Muscle layer of colon (tissue), 2 donors: ENCODE measurements at regions not wholly inside any gene's neighbourhood (a gene's known extent, or its start where the extent isn't known, plus 50 kb on each side); places are given as distances from the start of the nearest gene placed in this dataset.
"Not testable (repeated sequence)": the region's sequence is repeated elsewhere in the genome, so short reads cannot be mapped to it uniquely, and the experiment has no call there.

Source experiments
- H3K27ac ChIP-seq: one replicate; pipeline ENCODE4 v1.7.0; 2013; ENCODE audit warnings: low read depth, mild to moderate bottlenecking, low read length, moderate library complexity
- H3K27me3 ChIP-seq, 2 donors: one replicate each; pipeline ENCODE4 v1.7.0; 2013; ENCODE audit warnings: low read length in 2 of 2, mild to moderate bottlenecking in 2 of 2; ENCODE audit not compliant: insufficient read depth in 2 of 2, control insufficient read depth in 1 of 2
- H3K36me3 ChIP-seq: one replicate; pipeline ENCODE4 v1.7.0; 2013; ENCODE audit warnings: mild to moderate bottlenecking, low read length; ENCODE audit not compliant: insufficient read depth
- H3K4me1 ChIP-seq: one replicate; pipeline ENCODE4 v1.7.0; 2013; ENCODE audit warnings: mild to moderate bottlenecking, low read length; ENCODE audit not compliant: insufficient read depth
- H3K4me3 ChIP-seq, 2 donors: one replicate each; pipeline ENCODE4 v1.7.0; 2013; ENCODE audit warnings: low read length in 2 of 2, low read depth in 1 of 2, mild to moderate bottlenecking in 1 of 2, moderate library complexity in 1 of 2
- H3K9ac ChIP-seq: one replicate; pipeline ENCODE4 v1.7.0; 2013; ENCODE audit warnings: low read length
- H3K9me3 ChIP-seq: one replicate; pipeline ENCODE4 v1.7.0; 2013; ENCODE audit warnings: mild to moderate bottlenecking, low read length
- donor health status: abdominal sarcoma.
- donor health status: Adenocarcinoma of cecum.

DNA sequence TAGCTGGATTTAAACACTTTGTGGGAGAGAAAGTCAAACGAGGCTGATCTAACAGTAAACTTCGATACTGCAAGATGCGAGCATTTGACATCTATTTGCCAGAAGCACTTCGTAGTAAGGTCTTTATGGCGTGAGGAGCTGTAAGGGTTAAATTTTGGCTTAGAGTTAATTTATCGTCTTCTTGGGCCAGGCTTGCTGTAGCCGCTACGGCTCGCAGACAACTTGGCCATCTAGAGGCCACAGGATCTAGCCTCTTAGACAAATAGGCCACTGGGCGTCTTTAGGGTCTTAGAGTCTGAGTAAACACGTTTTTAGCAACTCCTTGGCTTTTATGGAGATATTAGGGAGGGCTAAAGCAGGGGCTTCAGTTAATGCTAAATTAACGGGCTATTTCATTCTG, 165.6 kb upstream of the CCZ1B start:
- H3K9ac ChIP-seq, H3K4me3 ChIP-seq, H3K27ac ChIP-seq, H3K27me3 ChIP-seq, H3K9me3 ChIP-seq, H3K4me1 ChIP-seq, H3K36me3 ChIP-seq: not testable (repeated sequence)

DNA sequence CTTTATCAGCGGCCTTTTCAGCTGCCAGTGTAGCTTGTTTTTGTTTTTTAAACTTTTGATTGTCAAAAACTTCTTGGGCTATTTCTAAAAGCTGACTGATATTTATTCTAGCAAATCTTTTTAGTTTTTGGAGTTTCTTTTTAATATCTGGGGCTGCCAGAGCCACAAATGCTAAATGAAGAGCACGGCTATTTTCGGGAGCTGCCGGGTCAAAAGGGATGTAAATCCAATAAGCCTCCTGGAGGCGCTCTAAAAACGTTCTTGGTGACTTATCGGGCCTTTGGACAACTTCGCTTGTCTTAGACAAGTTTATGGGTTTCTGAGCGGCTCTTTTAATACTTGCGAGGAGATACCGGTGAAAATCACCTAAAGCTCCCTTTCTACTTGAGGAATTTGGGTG, 166.1 kb upstream of the CCZ1B start:
- not testable (repeated sequence) for H3K27ac ChIP-seq, H3K9me3 ChIP-seq, H3K27me3 ChIP-seq, H3K4me1 ChIP-seq, H3K9ac ChIP-seq, H3K4me3 ChIP-seq, H3K36me3 ChIP-seq

DNA sequence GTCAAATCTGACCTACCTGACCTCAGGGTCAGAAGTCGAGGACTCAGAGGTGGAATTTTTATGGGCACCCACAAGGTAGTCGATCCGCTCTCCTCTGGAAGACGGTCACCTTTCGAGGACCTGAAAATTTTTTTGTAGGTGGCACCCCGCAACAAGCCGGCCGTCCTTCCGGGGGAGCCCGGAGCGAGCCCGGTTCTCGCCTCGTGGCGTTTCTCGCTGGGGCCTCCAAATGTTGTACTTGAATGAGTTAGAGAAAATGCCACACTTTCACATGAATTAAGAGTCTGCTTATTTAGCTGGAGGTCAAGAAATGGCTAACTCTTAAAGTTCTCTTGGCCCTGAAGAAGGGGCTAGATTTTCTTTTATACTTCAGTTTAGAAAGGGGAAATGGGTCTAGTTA, 169.0 kb upstream of the CCZ1B start:
- not testable (repeated sequence) for H3K27ac ChIP-seq, H3K9ac ChIP-seq, H3K36me3 ChIP-seq, H3K27me3 ChIP-seq, H3K4me3 ChIP-seq, H3K4me1 ChIP-seq, H3K9me3 ChIP-seq

DNA sequence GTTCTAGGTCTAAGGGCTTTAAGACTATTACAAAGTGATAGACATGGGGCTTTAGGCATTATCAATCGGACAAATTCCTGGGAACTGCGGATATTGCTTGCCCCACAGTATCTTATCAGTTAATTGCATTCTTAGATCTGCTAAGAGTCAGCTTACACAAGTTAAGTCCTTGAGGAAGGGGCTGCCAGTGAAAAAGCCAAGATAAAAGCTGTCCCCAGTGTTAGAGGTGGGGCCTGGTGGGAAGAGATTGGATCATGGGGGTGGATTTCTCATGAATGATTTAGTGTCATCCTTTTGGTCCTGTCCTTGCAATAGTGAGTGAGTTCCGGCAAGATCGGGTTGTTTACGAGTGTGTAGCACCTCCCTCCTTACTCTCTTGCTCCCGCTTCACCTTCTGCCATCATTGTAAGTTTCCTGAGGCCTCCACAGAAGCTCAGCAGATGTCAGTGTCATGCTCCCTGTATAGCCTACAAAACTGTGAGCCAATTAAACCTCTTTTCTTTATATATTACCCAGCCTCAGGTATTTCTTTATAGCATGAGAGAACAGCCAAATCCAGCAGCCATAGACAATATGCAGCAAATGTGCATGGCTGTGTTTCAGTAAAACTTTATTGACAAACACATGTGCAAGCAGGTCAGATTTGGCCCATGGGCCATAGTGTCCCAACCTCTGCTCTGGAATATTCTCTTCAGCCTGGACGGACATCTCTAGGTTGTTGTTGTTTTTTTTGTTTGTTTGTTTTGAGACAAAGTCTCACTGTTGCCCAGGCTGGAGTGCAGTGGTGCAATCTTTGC, 169.6 kb upstream of the CCZ1B start:
- not testable (repeated sequence) for H3K36me3 ChIP-seq, H3K4me3 ChIP-seq, H3K9ac ChIP-seq, H3K4me1 ChIP-seq, H3K27ac ChIP-seq, H3K9me3 ChIP-seq, H3K27me3 ChIP-seq

DNA sequence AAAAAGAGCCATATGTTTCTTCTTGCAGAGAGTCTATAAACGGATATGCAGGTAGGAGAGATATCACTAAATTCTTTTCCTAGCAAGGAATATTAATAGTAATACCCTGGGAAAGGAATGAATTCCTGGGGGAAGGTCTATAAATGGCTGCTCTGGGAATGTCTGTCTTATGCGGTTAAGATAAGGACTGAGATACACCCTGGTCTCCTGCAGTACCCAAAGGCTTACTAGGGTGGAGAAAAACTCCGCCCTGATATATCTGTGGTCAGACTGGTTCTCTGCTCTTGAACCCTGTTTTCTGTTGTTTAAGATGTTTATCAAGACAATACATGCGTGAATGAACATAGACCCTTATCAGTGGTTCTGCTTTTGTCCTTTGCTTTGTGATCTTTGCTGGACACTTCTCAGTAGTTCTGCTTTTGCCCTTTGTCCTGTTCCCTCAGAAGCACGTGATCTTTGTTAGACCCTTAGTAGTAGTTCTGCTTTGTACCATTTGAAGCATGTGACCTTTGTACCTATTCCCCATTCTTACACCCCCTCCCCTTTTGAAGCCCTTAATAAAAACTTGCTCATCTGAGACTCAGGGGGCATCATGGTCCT, 173.1 kb upstream of the CCZ1B start:
- not testable (repeated sequence) for H3K27me3 ChIP-seq, H3K36me3 ChIP-seq, H3K4me3 ChIP-seq, H3K9me3 ChIP-seq, H3K4me1 ChIP-seq, H3K27ac ChIP-seq, H3K9ac ChIP-seq

DNA sequence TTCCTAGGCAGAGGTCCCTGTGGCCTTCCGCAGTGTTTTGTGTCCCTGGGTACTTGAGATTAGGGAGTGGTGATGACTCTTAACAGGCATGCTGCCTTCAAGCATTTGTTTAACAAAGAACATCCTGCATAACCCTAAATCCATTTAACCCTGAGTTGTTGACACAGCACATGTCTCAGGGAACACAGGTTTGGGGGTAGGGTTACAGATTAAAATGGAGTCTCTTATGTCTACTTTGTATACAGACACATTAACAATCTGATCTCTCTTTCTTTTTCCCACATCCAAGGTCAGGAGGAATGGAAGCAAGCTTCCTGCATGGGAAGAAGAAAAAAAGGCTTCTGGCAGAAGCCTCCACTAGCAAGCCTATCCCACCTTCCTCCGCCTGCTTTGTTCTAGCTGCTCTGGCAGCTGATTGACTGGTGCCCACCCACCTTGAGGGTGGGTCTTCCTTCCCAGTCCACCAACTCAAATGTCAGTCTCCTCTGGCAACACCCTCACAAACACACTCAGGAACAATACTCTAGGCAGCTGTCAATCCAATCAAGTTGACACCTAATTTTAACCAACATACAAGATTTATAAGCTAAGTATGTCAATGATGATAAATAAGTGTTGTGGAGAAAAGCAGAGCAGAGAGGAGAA, 176.5 kb upstream of the CCZ1B start:
- Histone ChIP-seq H3K9ac (no peak overlapping the region), H3K27me3 (no peaks in the 10 kb centered on the region), H3K36me3 (no peaks in the 10 kb centered on the region), H3K4me3 (no peak overlapping the region), H3K27ac (no peak overlapping the region), H3K9me3 (no peaks in the 10 kb centered on the region), H3K4me1 (no peaks in the 10 kb centered on the region)

DNA sequence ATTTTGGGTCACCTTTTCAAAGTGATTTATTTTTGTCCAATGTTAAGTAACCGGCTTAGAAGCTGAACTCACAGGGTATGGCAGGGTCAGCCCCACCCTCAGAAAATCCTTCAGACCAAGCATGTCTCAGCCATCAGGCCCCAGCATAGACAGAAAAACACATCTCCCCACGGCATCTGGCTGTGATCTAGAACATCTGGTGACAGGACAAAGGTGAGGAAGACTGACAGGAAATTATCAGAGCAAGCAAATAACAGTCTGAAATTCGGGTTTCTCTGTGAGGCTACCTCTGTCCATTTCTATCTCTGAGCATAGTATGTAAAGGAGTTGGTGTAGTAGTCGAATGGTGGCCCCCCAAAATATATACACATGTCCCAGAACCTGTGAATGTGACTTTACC, 177.0 kb upstream of the C1GALT1 start:
- Histone ChIP-seq H3K27me3 (no peaks in the 10 kb centered on the region), H3K9me3 (no peaks in the 10 kb centered on the region), H3K4me1 (no peaks in the 10 kb centered on the region), H3K36me3 (no peaks in the 10 kb centered on the region), H3K9ac (no peak overlapping the region), H3K27ac (no peak overlapping the region), H3K4me3 (no peak overlapping the region)

DNA sequence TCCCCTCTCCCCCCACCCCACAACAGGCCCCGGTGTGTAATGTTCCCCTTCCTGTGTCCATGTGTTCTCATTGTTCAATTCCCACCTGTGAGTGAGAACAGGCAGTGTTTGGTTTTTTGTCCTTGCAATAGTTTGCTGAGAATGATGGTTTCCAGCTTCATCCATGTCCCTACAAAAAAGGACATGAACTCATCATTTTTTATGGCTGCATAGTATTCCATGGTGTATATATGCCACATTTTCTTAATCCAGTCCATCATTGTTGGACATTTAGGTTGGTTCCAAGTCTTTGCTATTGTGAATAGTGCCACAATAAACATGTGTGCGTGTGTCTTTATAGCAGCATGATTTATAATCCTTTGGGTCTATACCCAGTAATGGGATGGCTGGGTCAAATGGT, 176.4 kb upstream of the C1GALT1 start:
- not testable (repeated sequence) for H3K27ac ChIP-seq, H3K27me3 ChIP-seq, H3K4me3 ChIP-seq, H3K9ac ChIP-seq, H3K4me1 ChIP-seq, H3K9me3 ChIP-seq, H3K36me3 ChIP-seq

DNA sequence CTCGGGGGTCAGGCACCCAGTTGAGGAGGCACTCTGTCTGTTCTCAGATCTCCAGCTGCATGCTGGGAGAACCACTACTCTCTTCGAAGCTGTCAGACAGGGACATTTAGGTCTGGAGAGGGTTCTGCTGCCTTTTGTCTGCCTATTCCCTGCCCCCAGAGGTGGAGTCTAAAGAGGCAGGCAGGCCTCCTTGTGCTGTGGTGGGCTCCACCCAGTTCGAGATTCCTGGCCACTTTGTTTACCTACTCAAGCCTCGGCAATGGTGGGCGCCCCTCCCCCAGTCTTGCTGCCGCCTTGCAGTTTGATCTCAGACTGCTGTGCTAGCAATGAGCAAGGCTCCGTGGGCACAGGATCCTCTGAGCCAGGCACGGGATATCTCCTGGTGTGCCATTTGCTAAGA, 171.1 kb upstream of the C1GALT1 start:
- not testable (repeated sequence) for H3K27ac ChIP-seq, H3K36me3 ChIP-seq, H3K4me3 ChIP-seq, H3K9ac ChIP-seq, H3K4me1 ChIP-seq, H3K9me3 ChIP-seq, H3K27me3 ChIP-seq

DNA sequence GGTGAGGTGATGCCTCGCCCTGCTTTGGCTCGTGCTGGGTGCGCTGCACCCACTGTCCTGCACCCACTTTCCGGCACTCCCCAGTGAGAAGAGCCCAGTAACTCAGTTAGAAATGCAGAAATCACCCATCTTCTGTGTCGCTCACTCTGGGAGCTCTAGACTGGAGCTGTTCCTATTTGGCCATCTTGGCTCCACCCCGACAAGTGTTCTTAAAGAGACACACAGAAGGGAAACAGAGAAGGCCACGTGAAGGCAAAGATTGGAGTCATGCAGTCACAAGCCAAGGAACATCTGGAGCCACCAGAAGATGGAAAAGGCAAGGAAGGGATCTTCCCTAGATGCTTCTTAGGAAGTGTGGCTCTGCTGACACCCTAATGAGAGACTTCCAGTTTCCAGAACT, 170.6 kb upstream of the C1GALT1 start:
- not testable (repeated sequence) for H3K9me3 ChIP-seq, H3K36me3 ChIP-seq, H3K27ac ChIP-seq, H3K27me3 ChIP-seq, H3K9ac ChIP-seq, H3K4me1 ChIP-seq, H3K4me3 ChIP-seq

DNA sequence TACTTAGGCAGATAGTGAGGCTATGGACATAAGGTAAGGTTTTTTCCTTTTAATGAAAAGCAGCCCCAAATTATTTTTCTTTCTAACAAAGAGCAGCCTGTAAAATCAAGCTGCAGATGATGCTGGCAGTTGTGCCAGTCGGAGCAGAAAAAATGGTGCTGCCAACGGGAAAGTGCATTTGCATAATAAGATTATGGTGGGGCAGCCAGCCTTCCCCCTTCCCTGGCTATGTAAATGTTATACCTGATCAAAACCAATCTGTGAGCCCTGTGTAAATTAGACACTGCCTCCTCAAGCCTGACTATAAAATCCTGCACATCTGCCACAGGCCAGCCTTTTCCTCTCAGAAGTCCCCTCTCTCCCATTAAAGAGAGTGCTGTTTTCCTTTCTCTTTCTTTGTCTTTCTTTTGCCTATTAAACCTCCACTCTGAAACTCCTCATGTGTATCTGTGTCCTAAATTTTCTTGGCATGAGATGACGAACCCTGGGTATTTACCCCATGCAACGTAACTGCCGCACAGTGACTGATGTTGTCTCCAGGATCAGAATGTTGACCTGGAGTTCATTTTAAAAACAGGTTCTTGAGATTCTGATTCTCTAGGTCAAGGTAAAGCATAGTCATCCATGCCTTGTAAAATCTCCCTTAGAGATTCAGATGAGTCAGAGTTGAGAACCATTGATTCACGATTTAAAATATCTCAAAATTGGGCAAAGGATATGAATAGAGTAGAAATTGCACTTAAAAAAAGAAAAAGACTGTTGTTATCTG, 167.3 kb upstream of the C1GALT1 start:
- Histone ChIP-seq H3K27ac (no peak overlapping the region), H3K4me3 (no peak overlapping the region), H3K27me3 (no peaks in the 10 kb centered on the region), H3K4me1 (no peaks in the 10 kb centered on the region), H3K36me3 (no peaks in the 10 kb centered on the region), H3K9me3 (no peaks in the 10 kb centered on the region), H3K9ac (no peak overlapping the region)
